MM.1S (cell line): ENCODE measurements at regions not wholly inside any gene's neighbourhood (a gene's known extent, or its start where the extent isn't known, plus 50 kb on each side); places are given as distances from the start of the nearest gene placed in this dataset.

ENCODE experiments used
- DNase-seq: peaks from one replicate; pipeline ENCODE4 v3.0.0-alpha.2; 2015
- H2AFZ ChIP-seq: fragments of 300-600 bp; sonication (generic); 2 replicates; pipeline ENCODE4 v1.6.0; 2016; ENCODE audit warnings: antibody characterized with exemption, low read length
- H3F3A ChIP-seq: fragments of 300-600 bp; sonication (generic); 2 replicates; pipeline ENCODE4 v1.6.1; 2016; ENCODE audit warnings: mild to moderate bottlenecking, antibody characterized with exemption, low read length, moderate library complexity, mixed read lengths; ENCODE audit not compliant: insufficient read depth
- H3K27ac ChIP-seq: fragments of 300-600 bp; sonication (generic); 2 replicates; pipeline ENCODE4 v1.5.1; 2016; ENCODE audit warnings: mild to moderate bottlenecking, low read length
- H3K27me3 ChIP-seq: fragments of 300-600 bp; sonication (generic); replicated peaks from 2 replicates; pipeline ENCODE4 v1.6.0; 2016; ENCODE audit warnings: low read length; ENCODE audit not compliant: insufficient read depth
- H3K36me3 ChIP-seq: fragments of 300-600 bp; sonication (generic); replicated peaks from 2 replicates; pipeline ENCODE4 v1.6.1; 2016; ENCODE audit warnings: mild to moderate bottlenecking, low read length, mixed read lengths; ENCODE audit not compliant: insufficient read depth
- H3K4me1 ChIP-seq: fragments of 300-600 bp; sonication (generic); 2 replicates; pipeline ENCODE4 v1.6.1; 2016; ENCODE audit warnings: low read length, mixed read lengths
- H3K4me2 ChIP-seq: fragments of 300-600 bp; sonication (generic); 2 replicates; pipeline ENCODE4 v1.6.0; 2016; ENCODE audit warnings: low read depth, low read length
- H3K4me3 ChIP-seq: fragments of 300-600 bp; sonication (generic); 2 replicates; pipeline ENCODE4 v1.5.1; 2016; ENCODE audit warnings: low read length, mixed read lengths
- H3K79me2 ChIP-seq: fragments of 300-600 bp; sonication (generic); 2 replicates; pipeline ENCODE4 v1.6.1; 2016; ENCODE audit warnings: mixed run types, low read length, mixed read lengths
- H3K9ac ChIP-seq: fragments of 300-600 bp; sonication (generic); 2 replicates; pipeline ENCODE4 v1.6.1; 2016; ENCODE audit warnings: low read length, mixed read lengths
- H3K9me2 ChIP-seq: fragments of 300-600 bp; sonication (generic); replicated peaks from 2 replicates; pipeline ENCODE4 v1.6.1; 2016; ENCODE audit warnings: mild to moderate bottlenecking, low read length, mixed read lengths; ENCODE audit not compliant: insufficient read depth
- H3K9me3 ChIP-seq: fragments of 300-600 bp; sonication (generic); replicated peaks from 2 replicates; pipeline ENCODE4 v1.6.1; 2016; ENCODE audit warnings: mild to moderate bottlenecking, low read length, mixed read lengths; ENCODE audit not compliant: insufficient read depth
- H4K20me1 ChIP-seq: fragments of 300-600 bp; sonication (generic); 2 replicates; pipeline ENCODE4 v1.6.1; 2016; ENCODE audit warnings: mild to moderate bottlenecking, low read length, moderate library complexity, mixed read lengths; ENCODE audit not compliant: insufficient read depth
- EZH2 ChIP-seq: fragments of 300-600 bp; sonication (generic); optimal IDR thresholded peaks from 2 replicates; pipeline ENCODE3; 2017; ENCODE audit warnings: low read depth, mild to moderate bottlenecking, antibody characterized with exemption, low read length, mixed read lengths
- EZH2phosphoT487 ChIP-seq: fragments of 300-600 bp; sonication (generic); IDR thresholded peaks from 2 replicates; pipeline ENCODE4 v1.6.1; 2018; ENCODE audit warnings: antibody characterized with exemption, low read length
- TF ChIP-seq, protein P1 (sequence below): fragments of 300-600 bp; sonication (generic); IDR thresholded peaks from 2 replicates; pipeline ENCODE4 v1.5.1; 2016; ENCODE audit warnings: antibody characterized with exemption, low read length, mixed read lengths

DNA sequence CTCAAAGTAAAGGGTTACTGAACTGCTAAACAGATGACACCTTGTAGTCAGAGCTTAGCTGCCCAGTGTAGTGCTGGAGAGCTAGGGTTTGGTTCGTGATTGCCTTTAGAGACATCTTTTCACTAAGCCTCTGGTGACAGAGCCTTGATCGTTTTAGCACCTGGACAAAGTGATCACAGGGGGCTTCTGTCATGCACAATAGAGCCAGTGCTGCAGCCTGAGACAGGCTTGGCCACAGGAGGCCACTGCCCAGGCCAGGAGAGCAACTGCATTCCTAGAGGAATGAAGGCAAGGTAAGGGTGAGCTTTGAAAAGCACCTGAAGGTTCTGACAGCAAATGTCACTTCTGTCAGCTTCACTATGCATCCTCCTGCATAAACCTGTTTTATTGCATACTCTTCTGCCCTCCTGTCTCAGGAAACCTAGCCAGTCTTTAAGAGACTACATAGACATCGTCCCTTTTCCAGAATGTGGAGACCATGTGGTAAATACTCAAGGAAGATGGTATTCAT lies 122.9 kb downstream of the NPY start:
- no peak overlapping the region for H3K27ac ChIP-seq
- no peaks in the 10 kb centered on the region for H3K9me2 ChIP-seq
- no peaks in the 10 kb centered on the region for H3K9me3 ChIP-seq
- H3K4me2 ChIP-seq = no peak overlapping the region
- no peaks in the 10 kb centered on the region for H3F3A ChIP-seq
- no peak overlapping the region for H2AFZ ChIP-seq
- no peaks in the 10 kb centered on the region for H3K27me3 ChIP-seq
- no peaks in the 10 kb centered on the region for H3K36me3 ChIP-seq
- TF ChIP-seq EZH2 (no peak), EZH2phosphoT487 (no peak)
- TF ChIP-seq, protein P1, sequence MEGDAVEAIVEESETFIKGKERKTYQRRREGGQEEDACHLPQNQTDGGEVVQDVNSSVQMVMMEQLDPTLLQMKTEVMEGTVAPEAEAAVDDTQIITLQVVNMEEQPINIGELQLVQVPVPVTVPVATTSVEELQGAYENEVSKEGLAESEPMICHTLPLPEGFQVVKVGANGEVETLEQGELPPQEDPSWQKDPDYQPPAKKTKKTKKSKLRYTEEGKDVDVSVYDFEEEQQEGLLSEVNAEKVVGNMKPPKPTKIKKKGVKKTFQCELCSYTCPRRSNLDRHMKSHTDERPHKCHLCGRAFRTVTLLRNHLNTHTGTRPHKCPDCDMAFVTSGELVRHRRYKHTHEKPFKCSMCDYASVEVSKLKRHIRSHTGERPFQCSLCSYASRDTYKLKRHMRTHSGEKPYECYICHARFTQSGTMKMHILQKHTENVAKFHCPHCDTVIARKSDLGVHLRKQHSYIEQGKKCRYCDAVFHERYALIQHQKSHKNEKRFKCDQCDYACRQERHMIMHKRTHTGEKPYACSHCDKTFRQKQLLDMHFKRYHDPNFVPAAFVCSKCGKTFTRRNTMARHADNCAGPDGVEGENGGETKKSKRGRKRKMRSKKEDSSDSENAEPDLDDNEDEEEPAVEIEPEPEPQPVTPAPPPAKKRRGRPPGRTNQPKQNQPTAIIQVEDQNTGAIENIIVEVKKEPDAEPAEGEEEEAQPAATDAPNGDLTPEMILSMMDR = no peak
- H3K4me3 ChIP-seq = no peak overlapping the region
- H4K20me1 ChIP-seq = no peaks in the 10 kb centered on the region
- no peak for DNase-seq
- no peaks in the 10 kb centered on the region for H3K79me2 ChIP-seq
- no peak overlapping the region for H3K9ac ChIP-seq
- no peaks in the 10 kb centered on the region for H3K4me1 ChIP-seq

DNA sequence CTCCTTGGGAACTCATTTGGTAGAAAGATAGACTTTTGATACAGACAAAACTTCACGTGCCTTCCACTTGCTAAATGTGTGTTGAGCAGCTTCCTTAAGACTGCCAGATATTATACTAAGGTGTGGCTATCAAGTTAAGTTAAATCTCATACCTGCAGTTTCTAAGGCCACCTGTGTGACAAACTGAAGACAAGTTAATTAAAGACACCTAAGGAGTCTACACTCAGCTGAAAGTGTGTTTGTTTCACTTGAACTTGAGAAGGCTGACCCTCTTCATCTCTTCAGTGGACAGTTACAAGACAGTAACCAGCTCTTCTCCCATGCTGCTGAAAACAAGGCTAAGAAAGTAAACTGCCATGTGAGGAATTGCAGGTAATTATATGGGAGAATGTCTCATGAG lies 124.0 kb downstream of the NPY start:
- Histone ChIP-seq H3K4me2 (no peak overlapping the region), H3K9me3 (no peaks in the 10 kb centered on the region), H3K27me3 (no peaks in the 10 kb centered on the region), H3K27ac (no peak overlapping the region), H3K36me3 (no peaks in the 10 kb centered on the region), H4K20me1 (no peaks in the 10 kb centered on the region), H3K9ac (no peak overlapping the region), H3K9me2 (no peaks in the 10 kb centered on the region), H2AFZ (no peak overlapping the region), H3K79me2 (no peaks in the 10 kb centered on the region), H3K4me1 (no peaks in the 10 kb centered on the region), H3F3A (no peaks in the 10 kb centered on the region), H3K4me3 (no peak overlapping the region)
- no peak for DNase-seq
- TF ChIP-seq, protein P1 = no peak
- TF ChIP-seq EZH2 = no peak
- no peak for TF ChIP-seq EZH2phosphoT487

DNA sequence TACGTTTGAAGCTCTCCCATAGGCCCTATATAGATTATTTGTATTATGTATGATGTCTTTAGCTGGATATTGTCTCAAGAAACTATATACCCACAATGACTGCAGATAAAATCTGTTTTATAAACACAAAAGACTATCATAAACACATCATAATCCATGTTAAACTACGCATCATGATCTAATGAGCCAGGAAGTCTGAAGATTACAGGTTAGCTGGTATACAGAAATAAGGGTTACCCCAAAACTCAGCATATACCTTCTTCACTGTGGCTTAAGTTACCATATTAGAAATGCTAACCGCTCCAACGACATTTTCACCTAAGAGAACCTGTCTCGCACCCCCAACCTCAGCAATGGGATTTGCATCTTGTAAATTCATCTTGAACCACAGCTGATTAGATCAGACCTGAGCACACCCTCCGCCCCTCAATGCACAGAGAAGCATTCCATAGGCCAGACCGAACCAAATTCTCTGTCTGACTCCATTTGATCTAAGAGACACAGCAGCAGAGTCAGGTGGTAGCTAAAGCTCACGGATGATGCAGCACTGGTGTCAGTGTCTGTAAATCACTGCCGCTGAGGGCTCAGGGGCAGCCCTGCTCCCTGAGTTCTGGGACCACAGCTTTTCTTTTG lies 124.9 kb downstream of the NPY start:
- Histone ChIP-seq H3K9me2 (no peaks in the 10 kb centered on the region), H3K4me1 (no peaks in the 10 kb centered on the region), H4K20me1 (no peaks in the 10 kb centered on the region), H3K9me3 (no peaks in the 10 kb centered on the region), H2AFZ (no peak overlapping the region), H3F3A (no peaks in the 10 kb centered on the region), H3K27me3 (no peaks in the 10 kb centered on the region), H3K36me3 (no peaks in the 10 kb centered on the region), H3K4me2 (no peak overlapping the region), H3K27ac (no peak overlapping the region), H3K9ac (no peak overlapping the region), H3K79me2 (no peaks in the 10 kb centered on the region), H3K4me3 (no peak overlapping the region)
- TF ChIP-seq, protein P1 = no peak
- TF ChIP-seq EZH2 (no peak), EZH2phosphoT487 (no peak)
- no peak for DNase-seq
